Type B pancreatic cell (in vitro differentiated cells): ENCODE measurements at regions not wholly inside any gene's neighbourhood (a gene's known extent, or its start where the extent isn't known, plus 50 kb on each side); places are given as distances from the start of the nearest gene placed in this dataset.

Source experiments
- DNase-seq: peaks from one replicate; pipeline ENCODE4 v3.0.0; 2021; ENCODE audit warnings: mixed read lengths; ENCODE audit not compliant: unreplicated experiment; ENCODE audit errors: extremely low spot score
- H3K27ac Mint-ChIP-seq: 2 replicates; pipeline ENCODE4 v1.8.0; 2021; ENCODE audit warnings: mild to moderate bottlenecking, mixed read lengths
- H3K27me3 Mint-ChIP-seq: 2 replicates; pipeline ENCODE4 v1.8.0; 2021; ENCODE audit warnings: mixed read lengths
- H3K36me3 Mint-ChIP-seq: 2 replicates; pipeline ENCODE4 v1.8.0; 2021; ENCODE audit warnings: mixed read lengths
- H3K4me1 Mint-ChIP-seq: one replicate; pipeline ENCODE4 v1.8.0; 2021; ENCODE audit warnings: mixed read lengths; ENCODE audit not compliant: unreplicated experiment
- H3K4me3 Mint-ChIP-seq: 2 replicates; pipeline ENCODE4 v1.8.0; 2021; ENCODE audit warnings: mild to moderate bottlenecking, mixed read lengths
- H3K9me3 Mint-ChIP-seq: 2 replicates; pipeline ENCODE4 v1.8.0; 2021; ENCODE audit warnings: mixed read lengths
- CTCF ChIP-seq: fragments of 200-600 bp; sonication (generic); conservative IDR thresholded peaks from 2 replicates; pipeline ENCODE4 v1.5.0; 2021; ENCODE audit warnings: antibody characterized with exemption, mild to moderate bottlenecking

- no peaks in the 10 kb centered on the region for H3K9me3 Mint-ChIP-seq
- H3K27ac Mint-ChIP-seq, result no peak overlapping the region
- no peaks in the 10 kb centered on the region for H3K4me1 Mint-ChIP-seq
- no peak for DNase-seq
- H3K27me3 Mint-ChIP-seq, result no peaks in the 10 kb centered on the region
- TF ChIP-seq CTCF, result no peak
- H3K4me3 Mint-ChIP-seq, result no peak overlapping the region
- H3K36me3 Mint-ChIP-seq, result no peaks in the 10 kb centered on the region
These were observed 793.0 kb upstream of the ACVR2A start for GRCh38 chr2:147051814-147052213.

- no peaks in the 10 kb centered on the region for H3K9me3 Mint-ChIP-seq
- no peaks in the 10 kb centered on the region for H3K36me3 Mint-ChIP-seq
- DNase-seq, result no peak
- no peak for TF ChIP-seq CTCF
- H3K27ac Mint-ChIP-seq, result no peak overlapping the region
- H3K27me3 Mint-ChIP-seq, result no peaks in the 10 kb centered on the region
- peaks cover 3% of the 10 kb centered on the region for H3K4me1 Mint-ChIP-seq
- no peak overlapping the region for H3K4me3 Mint-ChIP-seq
These were observed 793.6 kb upstream of the ACVR2A start for GRCh38 chr2:147051248-147051647.

- peaks cover 3% of the 10 kb centered on the region for H3K4me1 Mint-ChIP-seq
- no peak overlapping the region for H3K27ac Mint-ChIP-seq
- no peaks in the 10 kb centered on the region for H3K27me3 Mint-ChIP-seq
- no peak for DNase-seq
- H3K9me3 Mint-ChIP-seq, result no peaks in the 10 kb centered on the region
- no peaks in the 10 kb centered on the region for H3K36me3 Mint-ChIP-seq
- no peak for TF ChIP-seq CTCF
- no peak overlapping the region for H3K4me3 Mint-ChIP-seq
These were observed 794.9 kb upstream of the ACVR2A start for GRCh38 chr2:147049957-147050356.

- no peak overlapping the region for H3K4me3 Mint-ChIP-seq
These were observed 798.4 kb upstream of the ACVR2A start for GRCh38 chr2:147046473-147046872.

GRCh38 chr2:147045113-147045512 is 799.7 kb upstream of the ACVR2A start:
- Mint-ChIP-seq H3K36me3 (no peaks in the 10 kb centered on the region), H3K27me3 (no peaks in the 10 kb centered on the region), H3K27ac (no peak overlapping the region), H3K4me3 (no peak overlapping the region), H3K4me1 (peaks cover 14% of the 10 kb centered on the region), H3K9me3 (no peaks in the 10 kb centered on the region)
- TF ChIP-seq CTCF, result peak; percentile 80
- no peak for DNase-seq

More at GRCh38 chr2:147046473-147046872, 798.4 kb upstream of the ACVR2A start:
- no peaks in the 10 kb centered on the region for H3K36me3 Mint-ChIP-seq
- no peaks in the 10 kb centered on the region for H3K27me3 Mint-ChIP-seq
- DNase-seq, result no peak
- no peak for TF ChIP-seq CTCF
- H3K4me1 Mint-ChIP-seq, result peaks cover 10% of the 10 kb centered on the region
- H3K9me3 Mint-ChIP-seq, result no peaks in the 10 kb centered on the region
- no peak overlapping the region for H3K27ac Mint-ChIP-seq

GRCh38 chr2:147041121-147041494 is 803.7 kb upstream of the ACVR2A start:
- no peak for TF ChIP-seq CTCF
- H3K9me3 Mint-ChIP-seq, result no peaks in the 10 kb centered on the region
- H3K4me3 Mint-ChIP-seq, result no peak overlapping the region
- H3K36me3 Mint-ChIP-seq, result no peaks in the 10 kb centered on the region
- no peaks in the 10 kb centered on the region for H3K27me3 Mint-ChIP-seq
- H3K4me1 Mint-ChIP-seq, result peaks cover 10% of the 10 kb centered on the region
- H3K27ac Mint-ChIP-seq, result no peak overlapping the region
- no peak for DNase-seq
